ENCODE measurements at regions not wholly inside any gene's neighbourhood (a gene's known extent, or its start where the extent isn't known, plus 50 kb on each side); places are given as distances from the start of the nearest gene placed in this dataset.

- no peak for DNase-seq (ENCODE audit: low read depth)
These were observed 215.1 kb downstream of the SEC61B start for GRCh38 chr9:99437145-99437544.

GRCh38 chr9:99438596-99438995 is 216.5 kb downstream of the SEC61B start:
- no peak for DNase-seq (ENCODE audit: low read depth)

GRCh38 chr9:99441829-99442228 is 219.7 kb downstream of the SEC61B start:
- DNase-seq (ENCODE audit: low read depth), result no peak

- DNase-seq (ENCODE audit: low read depth), result peak; percentile 89
These were observed 223.3 kb downstream of the SEC61B start for GRCh38 chr9:99445371-99445891.

- no peak for DNase-seq (ENCODE audit: low read depth)
These were observed 223.8 kb downstream of the SEC61B start for GRCh38 chr9:99445920-99446319.

- DNase-seq (ENCODE audit: low read depth), result no peak
These were observed 225.9 kb downstream of the SEC61B start for GRCh38 chr9:99447951-99448350.

GRCh38 chr9:99449726-99450125 is 227.6 kb downstream of the SEC61B start:
- DNase-seq (ENCODE audit: low read depth), result no peak

- DNase-seq (ENCODE audit: low read depth), result no peak
These were observed 229.1 kb downstream of the SEC61B start for GRCh38 chr9:99451112-99451606.

- DNase-seq (ENCODE audit: low read depth), result no peak
These were observed 235.3 kb downstream of the SEC61B start for GRCh38 chr9:99457406-99457805.

- no peak for DNase-seq (ENCODE audit: low read depth)
These were observed 235.9 kb downstream of the SEC61B start for GRCh38 chr9:99457981-99458380.

GRCh38 chr9:99459919-99460318 is 237.8 kb downstream of the SEC61B start:
- no peak for DNase-seq (ENCODE audit: low read depth)

- no peak for DNase-seq (ENCODE audit: low read depth)
These were observed 241.0 kb downstream of the SEC61B start for GRCh38 chr9:99463131-99463530.

GRCh38 chr9:99464568-99464967 is 242.5 kb downstream of the SEC61B start:
- DNase-seq (ENCODE audit: low read depth), result no peak

- DNase-seq (ENCODE audit: low read depth), result no peak
These were observed 243.3 kb downstream of the SEC61B start for GRCh38 chr9:99465231-99465907.

GRCh38 chr9:99466104-99466503 is 244.0 kb downstream of the SEC61B start:
- no peak for DNase-seq (ENCODE audit: low read depth)

- no peak for DNase-seq (ENCODE audit: low read depth)
These were observed 244.7 kb downstream of the SEC61B start for GRCh38 chr9:99466781-99467180.

GRCh38 chr9:99471033-99471432 is 249.0 kb downstream of the SEC61B start:
- no peak for DNase-seq (ENCODE audit: low read depth)

GRCh38 chr9:99472240-99472915 is 250.3 kb downstream of the SEC61B start:
- no peak for DNase-seq (ENCODE audit: low read depth)

GRCh38 chr9:99472916-99473245 is 250.8 kb downstream of the SEC61B start:
- DNase-seq (ENCODE audit: low read depth), result no peak

GRCh38 chr9:99474186-99474585 is 252.1 kb downstream of the SEC61B start:
- DNase-seq (ENCODE audit: low read depth), result no peak

- DNase-seq (ENCODE audit: low read depth), result no peak
These were observed 253.5 kb downstream of the SEC61B start for GRCh38 chr9:99475401-99476065.

GRCh38 chr9:99478469-99479027 is 256.5 kb downstream of the SEC61B start:
- DNase-seq (ENCODE audit: low read depth), result no peak

- DNase-seq (ENCODE audit: low read depth), result no peak
These were observed 257.8 kb downstream of the SEC61B start for GRCh38 chr9:99479929-99480328.

Measured in GM04503 (cell line).